ENCODE measurements at regions not wholly inside any gene's neighbourhood (a gene's known extent, or its start where the extent isn't known, plus 50 kb on each side); places are given as distances from the start of the nearest gene placed in this dataset.
"Not testable (repeated sequence)": the region's sequence is repeated elsewhere in the genome, so short reads cannot be mapped to it uniquely, and the experiment has no call there.

DNA sequence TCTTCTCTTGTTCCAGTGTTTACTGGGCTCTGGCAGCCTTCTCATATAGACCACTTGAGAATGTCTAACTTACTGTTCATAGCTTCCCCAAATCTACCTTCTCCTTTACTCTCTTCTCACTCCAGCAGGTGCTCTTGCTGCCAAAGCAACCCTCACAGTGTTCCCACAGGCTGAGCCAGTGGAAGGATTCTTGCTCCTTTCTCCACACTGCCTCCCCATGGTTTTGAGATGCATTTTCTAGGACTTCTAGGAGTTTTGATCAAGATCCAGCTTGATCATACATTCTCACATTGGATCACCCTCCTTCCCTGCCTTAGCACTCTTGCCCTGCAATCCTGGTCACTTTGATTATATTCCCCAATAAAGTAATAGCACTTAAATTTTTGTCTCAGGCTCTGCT is 230.8 kb downstream of the TMEM47 start:
- intact Hi-C loops (cut with DNase I): no loop called here

DNA sequence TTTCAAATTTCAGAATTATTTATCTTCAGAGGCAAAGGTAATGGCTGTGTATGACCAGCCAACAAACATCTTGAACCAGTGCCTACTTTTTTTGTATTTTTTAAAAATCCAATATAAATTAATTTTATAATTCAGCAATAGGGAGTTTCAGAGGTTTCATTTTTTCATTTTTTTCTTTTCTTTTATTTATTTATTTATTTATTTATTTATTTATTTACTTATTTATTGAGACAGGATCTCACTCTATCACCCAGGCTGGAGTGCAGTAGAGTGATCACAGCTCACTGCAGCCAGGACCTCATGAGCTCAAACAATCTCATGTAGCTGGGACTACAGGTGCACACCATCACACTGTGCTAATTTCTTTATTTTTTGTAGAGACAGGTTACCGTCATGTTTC is 250.5 kb downstream of the TMEM47 start:
- intact Hi-C loops (cut with DNase I): no loop called here

More for the DNA sequence above, 230.8 kb downstream of the TMEM47 start:
- DNase-seq: no peak

DNA sequence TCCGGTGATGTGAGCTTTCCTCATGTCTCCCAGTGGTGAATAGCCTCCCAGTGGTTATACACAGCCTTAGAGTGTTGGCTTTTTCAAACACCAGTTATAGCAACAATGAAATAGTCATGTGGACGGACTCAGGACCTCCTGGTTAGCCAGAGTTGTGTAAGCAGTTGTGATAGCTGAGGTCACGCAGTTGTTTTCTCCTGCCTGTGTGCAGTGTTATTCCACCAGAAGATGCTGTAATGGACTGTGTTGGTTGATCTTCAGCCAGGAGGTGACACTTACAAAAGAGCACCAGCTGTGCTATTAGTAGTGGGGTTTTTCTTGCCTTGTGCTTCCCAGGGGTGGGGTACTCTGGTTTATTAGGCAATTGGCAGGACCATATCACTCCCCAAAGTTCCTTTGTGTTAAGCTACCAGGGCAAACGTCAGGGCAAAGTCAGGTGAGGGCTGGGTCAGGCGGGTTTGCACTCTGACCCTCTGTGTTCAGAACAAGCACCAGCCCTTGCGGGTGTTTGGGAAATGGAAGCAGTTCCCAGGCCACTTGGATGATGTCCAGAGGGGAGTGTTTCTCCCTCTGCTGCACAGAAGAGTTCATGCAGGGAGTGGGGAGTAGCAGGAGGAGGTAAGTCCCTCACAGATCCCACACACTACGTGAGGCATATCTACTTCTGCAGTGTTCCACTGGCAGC is 252.6 kb downstream of the TMEM47 start:
- intact Hi-C loops (cut with DNase I): no loop called here
- DNase-seq: no peak

More for the DNA sequence above, 250.5 kb downstream of the TMEM47 start:
- no peak for DNase-seq

DNA sequence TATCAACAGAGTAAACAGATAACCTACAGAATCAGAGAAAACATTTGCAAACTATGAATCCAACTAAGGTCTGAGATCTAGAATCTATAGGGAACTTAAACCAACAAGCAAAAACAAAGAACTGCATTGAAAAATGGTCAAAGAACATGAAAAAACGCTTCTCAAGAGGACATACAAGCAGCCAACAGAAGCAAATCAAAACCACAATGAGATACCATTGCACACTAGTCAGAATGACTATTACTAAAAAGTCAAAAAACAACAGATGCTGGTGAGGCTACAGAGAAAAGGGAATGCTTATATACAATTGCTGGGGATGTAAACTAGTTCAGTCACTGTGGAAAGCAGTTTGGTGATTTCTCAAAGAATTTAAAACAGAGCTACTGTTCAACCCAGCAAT is 255.7 kb downstream of the TMEM47 start:
- intact Hi-C loops (cut with DNase I): no loop called here
- no peak for DNase-seq

GRCh38 chrX:34382416-34382815 is 250.3 kb upstream of the FAM47A start:
- intact Hi-C loops (cut with DNase I): no loop called here
- DNase-seq: no peak

GRCh38 chrX:34381241-34381640 is 249.1 kb upstream of the FAM47A start:
- DNase-seq: no peak
- intact Hi-C loops (cut with DNase I): no loop called here

- no peak for DNase-seq
- intact Hi-C loops (cut with DNase I): no loop called here
These were observed 247.8 kb upstream of the FAM47A start for GRCh38 chrX:34379891-34380290.

DNA sequence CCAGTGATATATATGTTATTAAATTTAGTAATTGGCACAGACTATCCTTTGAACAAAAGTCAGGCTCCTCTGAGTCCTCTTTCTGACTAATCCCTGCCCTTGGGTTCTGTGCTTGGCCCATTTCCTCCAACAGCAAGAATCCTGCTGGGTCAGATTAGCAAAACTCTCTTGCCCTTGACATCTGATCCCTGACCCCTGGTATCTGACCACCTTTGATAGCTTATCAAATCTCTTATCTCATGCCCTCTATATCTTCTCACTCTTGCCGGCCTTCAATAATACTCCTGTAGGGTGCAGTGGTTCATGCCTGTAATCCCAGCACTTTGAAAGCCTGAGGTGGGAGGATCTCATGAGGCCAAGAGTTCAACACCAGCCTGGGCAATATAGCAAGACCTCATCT is 245.5 kb upstream of the FAM47A start:
- DNase-seq: no peak
- intact Hi-C loops (cut with DNase I): no loop called here

DNA sequence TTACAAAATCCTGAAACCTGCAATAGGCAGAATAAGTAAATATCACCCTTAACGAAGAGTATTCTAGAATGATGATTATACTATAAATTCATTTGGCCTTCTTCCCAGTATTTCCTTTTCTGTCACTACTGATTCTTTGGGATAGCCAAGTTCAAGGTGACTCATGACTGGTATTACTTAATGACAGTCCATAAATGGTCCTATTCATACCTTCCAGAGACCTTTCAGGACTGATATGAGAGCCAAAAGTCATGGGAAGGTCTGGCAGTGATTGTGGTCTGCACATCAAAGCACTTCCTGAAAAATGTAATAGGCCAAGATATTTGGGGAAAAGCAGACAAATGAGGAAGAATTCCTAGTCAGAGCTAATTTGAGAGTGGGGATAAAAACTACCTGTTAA is 239.6 kb upstream of the FAM47A start:
- DNase-seq: no peak
- intact Hi-C loops (cut with DNase I): no loop called here

GRCh38 chrX:34365471-34365870 is 233.4 kb upstream of the FAM47A start:
- DNase-seq: peak in 11 of 42 donors; percentile 1 to 38 (median 17)
- intact Hi-C loops (cut with DNase I): no loop called here

DNA sequence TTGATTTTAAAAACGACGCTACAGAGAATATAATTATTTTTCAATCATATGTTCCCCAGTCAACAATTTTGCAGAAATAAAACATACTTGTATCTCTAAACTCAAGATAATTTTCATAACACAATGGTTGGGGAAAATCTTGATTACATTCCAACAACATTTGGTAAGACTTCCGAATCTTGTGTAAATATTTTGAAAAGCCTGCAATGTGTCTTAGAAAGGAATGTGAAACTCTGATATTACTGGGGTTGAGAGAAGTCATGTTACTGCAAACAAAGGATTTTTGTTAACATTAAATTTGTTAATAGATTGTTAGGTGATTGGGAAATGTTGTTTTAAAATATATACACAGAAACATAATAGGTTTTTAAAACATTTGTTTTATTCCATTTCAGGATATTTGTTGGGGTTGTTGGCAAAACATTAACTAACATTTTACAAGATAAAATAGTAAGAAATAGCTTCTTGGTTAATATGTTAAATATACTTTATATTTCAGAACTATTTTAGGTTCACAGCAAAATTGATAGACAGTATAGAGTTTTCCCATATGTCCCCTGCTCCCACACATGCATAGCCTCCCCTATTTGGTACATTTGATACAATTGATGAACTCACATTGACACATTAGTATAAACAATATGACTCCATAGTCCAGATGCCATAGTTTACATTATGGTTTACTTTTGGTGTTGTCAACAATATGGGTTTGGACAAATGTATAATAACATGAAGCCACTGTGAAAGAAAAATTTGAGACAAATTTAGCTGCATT is 218.6 kb upstream of the FAM47A start:
- intact Hi-C loops (cut with DNase I): no loop called here
- no peak for DNase-seq

DNA sequence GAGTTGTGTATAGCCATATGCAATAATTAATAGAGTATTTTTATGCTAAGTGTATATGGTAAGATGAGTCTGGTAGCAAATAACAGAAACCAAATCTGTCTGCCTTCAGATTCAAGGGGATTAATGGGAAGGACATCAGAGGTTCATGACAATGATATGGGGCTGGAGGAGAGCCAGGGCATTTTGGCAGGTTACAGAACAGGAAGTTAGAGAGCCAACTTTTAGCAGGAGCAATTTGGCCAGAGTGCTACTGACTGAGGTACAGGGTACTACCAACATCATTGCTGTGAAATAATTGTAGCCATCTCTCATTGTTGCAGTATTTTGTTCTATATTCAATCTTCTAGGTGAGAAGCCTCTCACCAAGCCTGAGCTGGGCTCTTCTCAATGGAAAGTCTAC is 210.9 kb upstream of the FAM47A start:
- intact Hi-C loops (cut with DNase I): no loop called here

DNA sequence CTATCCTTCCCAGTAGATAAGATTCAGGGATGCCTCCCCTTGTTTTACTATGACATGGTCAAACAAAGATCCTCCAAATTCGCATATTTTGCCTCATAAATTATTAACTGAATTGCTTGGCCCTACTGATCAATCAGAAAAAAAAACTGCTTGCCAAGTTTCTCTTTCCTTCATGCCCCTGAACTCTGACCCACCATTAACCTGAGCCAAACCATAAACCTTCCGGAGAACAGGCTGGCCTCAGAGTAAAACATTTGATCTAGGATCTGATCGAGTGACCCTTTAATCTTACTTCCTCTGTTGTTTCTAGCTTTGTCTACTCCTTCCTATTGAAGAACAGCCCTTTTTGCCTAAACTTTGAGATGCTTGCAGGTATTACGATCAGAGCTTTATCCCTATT is 209.7 kb upstream of the FAM47A start:
- intact Hi-C loops (cut with DNase I): no loop called here
- no peak for DNase-seq

More for the DNA sequence above, 210.9 kb upstream of the FAM47A start:
- DNase-seq: no peak

DNA sequence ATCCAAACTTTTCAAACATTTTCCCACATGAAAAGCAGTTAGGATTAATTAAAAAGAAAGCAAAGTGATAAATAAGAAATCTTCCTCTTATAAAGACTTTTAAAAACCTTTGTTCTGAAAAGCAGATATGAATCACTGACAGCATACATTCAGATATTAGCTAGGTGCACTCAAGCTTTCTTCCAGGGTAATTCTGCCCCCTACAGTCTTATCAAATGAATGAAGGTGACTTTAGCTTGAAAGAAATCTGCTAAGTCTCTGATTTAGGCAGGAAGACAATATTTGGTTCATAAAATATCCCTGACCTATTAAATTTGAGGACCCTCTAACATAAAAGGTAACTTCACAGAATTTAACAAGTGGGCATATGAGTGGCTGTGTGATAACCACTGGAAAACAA is 209.1 kb upstream of the FAM47A start:
- DNase-seq: no peak
- intact Hi-C loops (cut with DNase I): no loop called here

DNA sequence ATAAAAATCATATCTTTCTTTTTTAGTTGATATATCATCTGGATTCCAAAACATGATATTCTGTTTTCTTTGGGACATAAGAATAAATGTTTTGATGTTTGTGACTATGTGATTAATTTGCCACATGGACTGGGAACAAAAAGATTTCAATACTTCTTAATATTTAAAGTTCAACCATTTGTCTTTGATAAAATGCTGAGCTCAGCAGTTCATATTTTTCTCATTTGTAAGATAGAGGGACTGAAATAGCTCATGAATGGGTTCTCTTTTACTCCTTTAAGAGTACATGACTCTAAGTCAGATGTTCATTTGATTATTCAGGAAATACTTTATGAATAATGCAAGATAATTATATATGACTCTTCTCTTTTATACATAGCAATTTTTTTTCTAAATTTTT is 205.9 kb upstream of the FAM47A start:
- DNase-seq: no peak
- intact Hi-C loops (cut with DNase I): no loop called here

DNA sequence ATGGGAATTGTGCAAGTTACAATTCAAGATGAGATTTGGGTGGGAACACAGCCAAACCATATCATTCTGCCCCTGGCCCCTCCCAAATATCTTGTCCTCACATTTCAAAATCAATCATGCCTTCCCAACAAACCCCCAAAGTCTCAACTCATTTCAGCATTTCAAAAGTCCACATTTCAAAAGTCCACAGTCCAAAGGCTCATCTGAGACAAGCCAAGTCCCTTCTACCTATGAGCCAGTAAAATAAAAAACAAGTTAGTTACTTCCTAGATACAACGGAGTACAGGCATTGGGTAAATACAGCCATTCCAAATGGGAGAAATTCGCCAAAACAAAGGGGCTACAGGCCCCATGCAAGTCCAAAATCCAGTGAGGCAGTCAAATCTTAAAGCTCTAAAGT is 203.3 kb upstream of the FAM47A start:
- DNase-seq; intact Hi-C loops (cut with DNase I): not testable (repeated sequence)

- no peak for DNase-seq
These were observed 200.2 kb upstream of the FAM47A start for GRCh38 chrX:34332334-34332733.

DNA sequence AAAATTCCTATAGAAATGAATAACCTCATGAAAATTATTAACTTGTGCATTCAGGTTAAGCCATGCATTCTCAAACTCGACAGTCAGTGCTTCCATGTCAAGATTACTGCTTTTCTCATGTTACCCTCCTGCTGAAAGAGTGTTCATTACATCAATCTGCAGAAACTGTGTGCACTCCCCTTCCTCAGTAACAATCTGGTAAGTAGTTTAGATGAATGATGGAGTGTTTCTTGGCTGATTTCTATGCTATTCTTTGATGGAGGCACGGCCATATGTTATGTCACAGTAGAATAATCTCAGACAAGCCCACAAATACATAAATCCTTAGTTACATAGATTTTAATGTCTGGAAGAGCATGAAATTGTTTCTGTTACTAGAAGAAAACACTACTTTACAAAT is 193.3 kb upstream of the FAM47A start:
- intact Hi-C loops (cut with DNase I): no loop called here
- no peak for DNase-seq

More at GRCh38 chrX:34332334-34332733, 200.2 kb upstream of the FAM47A start:
- intact Hi-C loops (cut with DNase I): no loop called here

DNA sequence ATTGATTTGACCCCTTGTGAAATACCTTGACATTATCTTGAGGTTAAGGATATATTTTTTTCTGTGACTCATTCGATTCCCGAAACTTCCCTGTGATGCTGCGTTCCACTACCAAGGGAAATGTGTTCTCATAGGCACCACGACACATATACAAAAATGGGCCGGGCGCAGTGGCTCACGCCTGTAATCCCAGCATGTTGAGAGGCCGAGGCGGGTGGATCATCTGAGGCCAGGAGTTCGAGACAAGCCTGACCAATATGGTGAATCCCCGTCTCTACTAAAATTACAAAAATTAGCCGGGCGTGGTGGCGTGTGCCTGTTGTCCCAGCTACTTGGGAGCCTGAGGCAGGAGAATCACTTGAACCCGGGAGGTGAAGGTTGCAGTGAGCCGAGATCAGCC is 188.3 kb upstream of the FAM47A start:
- DNase-seq; intact Hi-C loops (cut with DNase I): not testable (repeated sequence)

GRCh38 chrX:34300871-34301270 is 168.8 kb upstream of the FAM47A start:
- peak in 29 of 42 donors; percentile 5 to 62 (median 31) for DNase-seq
- intact Hi-C loops (cut with DNase I): no loop called here

GRCh38 chrX:34299451-34299967 is 167.4 kb upstream of the FAM47A start:
- intact Hi-C loops (cut with DNase I): no loop called here
- no peak for DNase-seq
